Suprapubic skin (tissue), 4 donors: ENCODE measurements at regions not wholly inside any gene's neighbourhood (a gene's known extent, or its start where the extent isn't known, plus 50 kb on each side); places are given as distances from the start of the nearest gene placed in this dataset.

Experiments
- POLR2A ChIP-seq, 2 donors: fragments of 450-650 bp; IDR thresholded peaks; one replicate each; pipeline ENCODE4 v1.6.1; 2017; ENCODE audit warnings: antibody characterized with exemption in 2 of 2, mild to moderate bottlenecking in 2 of 2, moderate library complexity in 2 of 2
- POLR2AphosphoS5 ChIP-seq, 3 donors: sonication (generic); formaldehyde crosslinking; IDR thresholded peaks; one replicate each; pipeline ENCODE4 v1.6.1; 2017; ENCODE audit warnings: antibody characterized with exemption in 3 of 3
- TF ChIP-seq, protein P1 (sequence below), 2 donors: fragments of 200-600 bp in 1 of 2; fragments of 450-650 bp in 1 of 2; sonication (generic) in 1 of 2; IDR thresholded peaks; one replicate each; pipeline ENCODE4 v1.5.1; 2016 to 2019; ENCODE audit warnings: antibody characterized with exemption in 2 of 2, mild to moderate bottlenecking in 1 of 2, moderate library complexity in 1 of 2

- TF ChIP-seq, protein P1, sequence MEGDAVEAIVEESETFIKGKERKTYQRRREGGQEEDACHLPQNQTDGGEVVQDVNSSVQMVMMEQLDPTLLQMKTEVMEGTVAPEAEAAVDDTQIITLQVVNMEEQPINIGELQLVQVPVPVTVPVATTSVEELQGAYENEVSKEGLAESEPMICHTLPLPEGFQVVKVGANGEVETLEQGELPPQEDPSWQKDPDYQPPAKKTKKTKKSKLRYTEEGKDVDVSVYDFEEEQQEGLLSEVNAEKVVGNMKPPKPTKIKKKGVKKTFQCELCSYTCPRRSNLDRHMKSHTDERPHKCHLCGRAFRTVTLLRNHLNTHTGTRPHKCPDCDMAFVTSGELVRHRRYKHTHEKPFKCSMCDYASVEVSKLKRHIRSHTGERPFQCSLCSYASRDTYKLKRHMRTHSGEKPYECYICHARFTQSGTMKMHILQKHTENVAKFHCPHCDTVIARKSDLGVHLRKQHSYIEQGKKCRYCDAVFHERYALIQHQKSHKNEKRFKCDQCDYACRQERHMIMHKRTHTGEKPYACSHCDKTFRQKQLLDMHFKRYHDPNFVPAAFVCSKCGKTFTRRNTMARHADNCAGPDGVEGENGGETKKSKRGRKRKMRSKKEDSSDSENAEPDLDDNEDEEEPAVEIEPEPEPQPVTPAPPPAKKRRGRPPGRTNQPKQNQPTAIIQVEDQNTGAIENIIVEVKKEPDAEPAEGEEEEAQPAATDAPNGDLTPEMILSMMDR (IDR thresholded peaks at IDR 0.05): no peak
- TF ChIP-seq POLR2A (IDR thresholded peaks at IDR 0.05) (no peak), POLR2AphosphoS5 (IDR thresholded peaks at IDR 0.05) (no peak)
These were observed 140.8 kb downstream of the IQUB start for GRCh38 chr7:123393623-123394022.
